ENCODE measurements at regions not wholly inside any gene's neighbourhood (a gene's known extent, or its start where the extent isn't known, plus 50 kb on each side); places are given as distances from the start of the nearest gene placed in this dataset.

DNA sequence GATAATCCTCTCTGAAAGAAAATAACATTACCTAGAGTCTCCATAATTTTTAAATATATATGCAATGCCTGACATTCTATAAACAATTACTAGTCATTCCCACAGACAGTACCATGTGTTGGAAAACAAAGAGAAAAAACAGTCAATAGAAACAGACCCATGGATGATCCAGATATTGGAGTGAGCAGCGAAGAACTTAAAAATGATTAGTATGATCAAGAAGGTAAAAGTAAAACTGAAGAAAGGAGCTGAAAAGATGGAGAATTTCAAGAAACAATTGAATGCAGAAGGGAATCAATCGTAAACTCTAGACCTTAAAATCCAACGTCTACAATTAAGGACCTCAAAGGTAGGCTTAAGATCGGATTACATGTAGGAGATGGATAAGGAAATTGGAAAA lies 330.6 kb downstream of the SHANK2 start:
- DNase-seq = no peak

GRCh38 chr11:70924108-70924507 lies 328.3 kb downstream of the SHANK2 start:
- no peak for DNase-seq

- no peak for DNase-seq
Observed at GRCh38 chr11:70925238-70925637, 327.1 kb downstream of the SHANK2 start.

GRCh38 chr11:70926543-70927201 lies 325.7 kb downstream of the SHANK2 start:
- DNase-seq = no peak

- no peak for DNase-seq
Observed at GRCh38 chr11:70928854-70929598, 323.4 kb downstream of the SHANK2 start.

DNA sequence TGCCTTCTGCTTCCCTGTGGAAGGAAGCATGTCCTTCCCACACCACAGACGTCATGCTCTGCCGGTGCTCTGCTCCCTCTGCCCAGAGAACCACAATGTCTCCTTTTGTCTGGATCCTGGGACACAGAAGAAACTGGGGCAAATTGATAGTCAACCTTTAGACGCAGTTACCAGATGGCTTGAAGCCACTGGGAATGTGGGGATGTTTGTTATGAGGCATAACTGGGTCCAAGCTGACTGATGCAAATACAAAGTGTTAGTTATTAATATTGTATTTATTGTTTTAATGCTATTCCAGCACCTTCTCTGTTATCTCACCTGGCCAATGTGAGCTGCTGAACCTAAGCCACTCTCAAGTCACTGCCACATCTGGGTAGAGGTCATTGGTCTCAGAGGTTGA lies 322.2 kb downstream of the SHANK2 start:
- no peak for DNase-seq

DNA sequence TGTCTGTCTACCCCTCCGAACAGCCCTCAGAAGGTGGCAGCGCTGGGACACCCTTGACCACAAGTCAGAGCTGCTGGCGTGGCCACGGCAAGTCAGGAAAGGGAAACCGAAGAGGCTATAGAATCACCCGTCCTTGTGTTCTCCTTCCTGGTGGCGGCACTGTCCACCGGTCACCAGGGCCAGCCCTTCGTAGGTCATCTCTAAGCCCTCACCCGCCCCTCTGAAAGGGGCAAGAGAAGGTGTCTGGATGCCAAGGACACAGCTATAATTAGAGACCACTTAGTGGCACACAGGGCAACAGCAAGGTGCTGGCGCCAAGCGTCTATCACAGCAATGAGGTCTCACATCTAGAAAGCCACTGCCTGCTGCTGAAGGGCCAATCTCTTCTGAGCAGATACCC lies 320.9 kb downstream of the SHANK2 start:
- DNase-seq = no peak

GRCh38 chr11:70933981-70934583 lies 318.3 kb downstream of the SHANK2 start:
- DNase-seq = no peak

DNA sequence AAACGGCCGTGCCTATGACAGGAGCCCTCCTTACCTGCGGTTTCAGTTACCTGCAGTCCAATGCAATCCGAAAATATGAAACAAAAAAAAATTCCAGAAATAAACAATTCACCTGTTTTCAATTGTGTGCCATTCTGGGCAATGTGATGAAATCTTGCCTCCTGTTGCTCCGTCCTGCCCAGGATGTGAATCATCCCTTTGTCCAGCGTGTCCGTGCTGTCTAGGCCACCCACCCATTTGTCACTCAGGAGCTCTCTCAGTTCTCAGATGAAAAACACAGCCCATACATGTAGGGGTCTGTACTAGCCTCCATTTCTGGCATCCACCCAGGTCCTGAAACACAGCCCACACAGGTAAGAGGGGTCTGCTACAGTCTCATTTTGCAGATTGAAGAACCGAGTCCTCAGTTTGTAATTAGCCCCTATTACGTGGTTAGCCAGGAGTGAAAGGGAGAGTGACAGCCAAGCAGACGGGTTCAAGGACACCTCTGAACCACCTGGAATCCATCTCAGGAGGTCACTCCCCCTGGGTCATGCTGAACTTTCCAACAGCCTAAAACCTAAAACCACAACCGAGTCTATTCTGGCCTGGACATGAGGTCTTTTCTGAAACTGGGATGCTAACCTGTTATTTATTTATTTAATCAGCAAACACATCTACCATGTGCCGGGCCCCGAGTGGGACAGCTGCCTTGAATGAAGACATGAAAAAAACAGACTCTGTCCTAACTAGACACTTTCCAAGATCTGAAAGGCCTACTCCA lies 317.2 kb downstream of the SHANK2 start:
- no peak for DNase-seq

- DNase-seq = no peak
Observed at GRCh38 chr11:70942593-70942992, 309.8 kb downstream of the SHANK2 start.

DNA sequence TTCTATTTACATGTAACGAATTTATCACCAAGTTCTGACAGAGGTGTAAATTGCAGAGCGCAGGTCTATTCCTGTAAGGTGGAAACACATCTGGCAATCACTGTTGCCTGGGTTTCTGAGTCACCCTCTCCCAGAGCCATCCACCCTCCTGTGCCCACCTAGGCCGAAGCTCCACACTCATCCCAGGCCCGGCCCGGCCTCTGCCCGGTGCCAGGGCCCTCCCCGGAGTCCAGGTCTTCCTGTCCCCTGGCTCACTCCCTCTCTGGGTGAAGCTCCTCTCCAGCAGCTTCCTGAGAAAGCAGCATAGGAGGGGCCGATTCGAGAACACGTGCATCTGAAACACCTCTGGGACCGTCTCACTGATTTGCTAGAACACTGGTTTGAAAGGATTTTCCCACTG lies 308.2 kb downstream of the SHANK2 start:
- DNase-seq = no peak

GRCh38 chr11:70944636-70945035 lies 307.7 kb downstream of the SHANK2 start:
- DNase-seq = no peak

GRCh38 chr11:70948398-70948797 lies 304.0 kb downstream of the SHANK2 start:
- no peak for DNase-seq

DNA sequence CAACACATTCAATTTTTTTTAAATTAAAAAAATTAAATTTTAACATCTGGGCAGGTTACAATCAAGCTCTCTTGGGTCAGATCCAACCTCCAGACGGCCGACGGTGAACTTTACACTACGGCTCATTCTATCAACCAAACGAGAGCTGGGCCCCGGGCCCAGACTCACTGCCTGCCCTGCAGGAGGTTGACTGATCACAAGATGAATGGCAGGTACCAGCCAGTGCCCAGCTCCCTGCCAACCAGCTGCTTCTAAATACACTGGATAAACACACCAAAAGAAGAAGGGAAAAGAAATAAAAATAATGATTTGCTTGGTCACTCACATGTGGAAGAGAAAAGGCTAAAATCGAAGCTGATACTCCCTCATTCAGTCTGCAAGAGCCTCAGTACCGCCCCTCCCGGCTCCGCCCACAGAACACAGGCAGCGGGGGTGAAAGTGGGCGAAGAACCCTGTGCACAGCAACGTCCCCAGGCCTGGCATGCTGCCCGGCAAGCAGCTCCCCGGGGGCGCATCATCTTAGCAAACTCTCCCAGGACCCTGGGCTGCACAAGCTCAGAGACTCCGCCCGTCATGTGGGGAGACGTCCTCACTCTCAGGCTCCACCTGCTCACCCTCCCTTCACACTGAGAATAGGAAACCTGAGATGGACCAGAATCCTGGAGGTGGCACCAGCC lies 303.4 kb downstream of the SHANK2 start:
- no peak for DNase-seq

DNA sequence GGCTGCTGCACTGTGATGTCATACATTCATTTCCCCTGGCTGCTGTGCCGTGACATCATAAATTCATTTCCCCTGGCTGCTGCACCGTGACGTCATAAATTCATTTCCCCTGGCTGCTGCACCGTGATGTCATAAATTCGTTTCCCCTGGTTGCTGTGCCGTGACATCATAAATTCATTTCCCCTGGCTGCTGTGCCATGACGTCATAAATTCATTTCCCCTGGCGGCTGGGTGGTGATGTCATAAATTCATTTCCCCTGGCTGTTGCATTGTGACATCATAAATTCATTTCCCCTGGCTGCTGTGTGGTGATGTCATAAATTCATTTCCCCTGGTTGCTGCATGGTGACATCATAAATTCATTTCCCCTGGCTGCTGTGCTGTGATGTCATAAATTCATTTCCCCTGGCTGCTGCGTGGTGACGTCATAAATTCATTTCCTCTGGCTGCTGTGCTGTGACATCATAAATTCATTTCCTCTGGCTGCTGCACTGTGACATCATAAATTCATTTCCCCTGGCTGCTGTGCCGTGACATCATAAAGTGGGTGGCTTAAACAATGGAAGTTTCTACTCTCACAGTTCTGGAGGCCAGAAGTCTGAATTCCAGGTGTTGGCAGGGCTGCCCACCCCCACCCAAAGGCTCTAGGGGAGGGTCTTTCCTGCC lies 301.1 kb downstream of the SHANK2 start:
- no peak for DNase-seq

DNA sequence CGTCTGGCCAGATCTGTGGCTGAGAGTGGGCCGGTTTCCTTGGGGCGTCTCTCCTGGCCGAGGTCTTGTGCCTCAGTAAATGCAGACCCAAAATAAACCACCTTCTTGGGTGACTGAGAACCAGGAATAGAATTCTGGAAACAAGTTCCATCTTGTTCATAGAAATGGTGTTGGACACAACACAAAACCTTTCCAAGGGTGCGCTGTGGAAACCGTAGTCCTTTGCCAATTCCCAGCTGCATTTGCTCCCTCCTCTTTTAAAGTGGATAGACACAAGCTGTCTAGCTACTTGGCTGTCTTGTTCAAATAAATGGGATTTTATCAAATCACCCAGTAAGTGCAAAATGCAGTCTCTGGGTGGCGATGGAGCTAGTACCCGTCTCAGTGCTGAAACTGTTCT lies 300.2 kb downstream of the SHANK2 start:
- DNase-seq = no peak

DNA sequence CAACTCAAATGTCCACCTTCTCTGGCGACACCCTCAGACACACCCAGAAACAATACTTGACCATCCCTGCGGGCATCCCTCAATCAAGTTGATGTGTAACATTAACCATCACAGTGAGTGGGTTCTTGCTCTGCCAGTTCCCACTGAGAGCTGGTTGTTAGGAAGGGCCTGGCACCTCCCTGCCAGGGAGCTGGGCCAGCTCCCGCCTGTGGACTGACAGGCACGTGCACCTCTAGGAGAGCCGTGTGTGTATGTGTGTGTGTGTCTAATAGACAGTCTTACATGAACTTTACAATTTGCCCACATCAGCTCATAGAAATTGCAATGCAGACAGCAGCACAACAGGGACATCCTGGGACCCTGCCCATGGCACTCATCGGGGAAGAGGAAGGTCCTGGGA lies 298.7 kb downstream of the SHANK2 start:
- DNase-seq = no peak

DNA sequence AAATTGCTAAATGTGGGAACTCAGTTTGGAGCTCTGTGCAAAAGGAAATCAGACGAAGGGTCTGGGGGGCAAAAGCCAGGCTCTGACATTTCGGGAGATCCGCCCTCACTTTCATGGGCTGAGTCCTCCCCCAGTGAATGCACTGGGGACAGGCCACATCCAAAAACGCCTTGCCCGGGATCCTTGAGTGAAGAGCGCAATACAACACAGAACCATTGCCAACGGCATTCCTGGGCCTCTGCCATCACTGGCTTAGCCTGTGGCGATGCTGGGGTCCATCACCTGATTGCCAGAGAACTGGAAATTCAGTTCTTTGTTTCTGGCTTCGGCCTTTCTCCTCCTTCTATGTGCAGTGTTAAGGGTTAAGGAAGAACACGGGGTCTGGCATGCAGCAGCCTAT lies 297.9 kb downstream of the SHANK2 start:
- no peak for DNase-seq
